NCI-H69 (cell line): ENCODE measurements at regions not wholly inside any gene's neighbourhood (a gene's known extent, or its start where the extent isn't known, plus 50 kb on each side); places are given as distances from the start of the nearest gene placed in this dataset.
A peak's percentile ranks its signal among the peaks of the same experiment; 100 is the strongest.

Experiments
- DNase-seq: peaks from one replicate; lab custom pipeline; 2025; lab: John Stamatoyannopoulos, UW

DNA sequence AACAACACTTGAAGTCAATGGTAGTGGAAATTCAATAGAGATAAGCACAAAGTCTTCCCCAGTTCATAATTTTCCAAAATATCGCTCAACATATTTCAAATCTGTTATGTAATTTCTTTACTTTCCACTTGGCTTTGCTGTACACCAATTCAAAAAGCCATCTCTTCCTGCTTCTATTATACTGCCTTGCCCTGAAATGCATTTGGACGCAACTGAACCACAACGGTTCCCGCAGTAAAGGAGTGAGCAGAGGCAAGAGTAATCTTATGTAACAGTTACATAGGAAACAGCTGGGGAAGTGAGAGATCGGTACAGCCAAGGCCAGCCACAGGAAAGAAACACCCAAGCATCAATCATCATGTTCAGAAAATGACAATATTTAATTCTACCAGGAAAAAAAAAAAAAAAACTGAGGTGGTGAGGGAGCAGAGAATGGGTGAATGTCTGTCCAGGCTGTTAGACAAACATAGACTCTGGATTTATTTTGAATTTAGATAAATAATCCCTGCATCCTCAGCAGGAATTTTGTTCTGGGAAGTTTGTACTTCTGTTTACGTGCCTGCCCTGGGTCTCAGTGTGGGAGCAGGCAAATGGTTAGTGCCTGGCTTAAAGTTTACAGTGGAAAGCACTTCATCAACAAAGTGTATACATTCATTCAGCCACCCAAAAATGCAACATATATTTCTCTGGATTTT is 392.2 kb downstream of the ETS1 start:
- DNase-seq, result peak; percentile 58

DNA sequence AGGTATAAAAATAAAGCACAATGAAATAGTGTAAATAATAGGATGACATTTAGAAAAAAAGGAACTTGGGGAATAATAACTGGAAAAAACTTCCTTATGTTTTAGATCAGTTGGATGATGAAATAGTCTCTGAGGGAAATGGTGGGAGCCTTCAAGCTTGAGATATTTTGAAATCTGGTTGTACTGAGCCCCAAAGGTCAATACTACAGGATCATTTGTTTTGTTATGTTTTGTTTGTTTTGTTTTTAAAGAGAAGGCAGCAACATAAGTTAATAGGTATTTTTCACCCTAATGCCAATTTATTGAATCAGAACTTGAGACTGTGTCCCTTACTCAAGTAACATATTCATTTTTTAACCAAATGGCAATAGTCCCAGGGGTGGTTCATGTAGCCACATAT is 393.1 kb downstream of the ETS1 start:
- DNase-seq, result no peak

DNA sequence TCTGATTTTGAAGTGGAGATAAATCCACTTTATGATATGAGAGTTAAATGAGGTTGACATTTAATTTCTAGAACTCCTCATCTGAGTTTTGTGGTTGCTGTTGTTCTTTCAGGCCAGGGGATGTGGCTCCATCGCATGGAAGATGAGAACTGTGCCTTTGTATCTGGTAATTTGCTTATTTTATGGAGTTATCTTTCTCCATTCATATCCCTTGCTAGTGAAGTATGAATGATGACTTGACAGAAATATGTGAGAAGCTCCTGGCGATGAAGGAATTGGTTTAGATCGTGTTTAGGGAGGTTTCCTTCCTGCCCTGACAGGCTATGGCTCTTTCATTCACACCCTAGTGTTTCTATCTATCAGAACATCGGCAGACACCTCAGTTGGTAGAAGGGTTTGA is 393.7 kb downstream of the ETS1 start:
- no peak for DNase-seq

DNA sequence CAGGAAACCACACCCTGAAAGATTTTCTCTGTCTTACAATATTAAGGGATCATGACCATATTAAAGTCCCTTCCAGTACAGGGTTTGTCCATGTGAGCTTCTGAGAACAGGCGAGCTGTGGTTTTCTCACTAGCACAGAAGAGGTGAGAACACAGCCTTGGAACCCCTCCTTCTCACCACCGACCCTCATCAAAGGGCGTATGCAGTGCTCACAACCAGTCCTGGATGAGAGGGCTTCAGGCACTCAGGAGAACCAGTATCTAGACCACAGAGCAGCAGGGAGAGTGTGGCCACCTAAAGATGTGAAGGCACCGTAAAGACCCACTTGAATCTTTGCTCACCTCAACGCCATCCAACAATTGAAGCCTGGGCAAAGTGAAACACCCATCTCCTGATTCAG is 397.0 kb downstream of the ETS1 start:
- no peak for DNase-seq

DNA sequence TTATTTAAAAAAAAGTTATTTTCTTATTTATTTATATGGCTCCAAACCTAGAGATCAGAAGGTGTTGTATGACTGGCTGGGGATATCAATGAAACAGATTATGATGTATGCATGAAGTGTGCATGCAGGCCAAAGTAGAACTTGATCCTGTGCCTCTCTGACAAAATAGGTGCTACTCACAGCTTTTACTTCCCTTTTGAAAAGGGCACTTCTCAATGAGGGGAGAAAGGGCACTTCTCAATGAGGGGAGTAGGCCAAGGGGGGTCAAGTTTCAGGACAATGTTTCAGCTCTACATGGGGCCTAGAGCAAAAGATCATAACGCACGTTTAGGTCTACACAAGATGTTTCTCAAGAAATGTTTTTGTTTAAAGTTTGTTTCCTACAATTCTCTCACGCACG is 397.5 kb downstream of the ETS1 start:
- DNase-seq, result no peak

DNA sequence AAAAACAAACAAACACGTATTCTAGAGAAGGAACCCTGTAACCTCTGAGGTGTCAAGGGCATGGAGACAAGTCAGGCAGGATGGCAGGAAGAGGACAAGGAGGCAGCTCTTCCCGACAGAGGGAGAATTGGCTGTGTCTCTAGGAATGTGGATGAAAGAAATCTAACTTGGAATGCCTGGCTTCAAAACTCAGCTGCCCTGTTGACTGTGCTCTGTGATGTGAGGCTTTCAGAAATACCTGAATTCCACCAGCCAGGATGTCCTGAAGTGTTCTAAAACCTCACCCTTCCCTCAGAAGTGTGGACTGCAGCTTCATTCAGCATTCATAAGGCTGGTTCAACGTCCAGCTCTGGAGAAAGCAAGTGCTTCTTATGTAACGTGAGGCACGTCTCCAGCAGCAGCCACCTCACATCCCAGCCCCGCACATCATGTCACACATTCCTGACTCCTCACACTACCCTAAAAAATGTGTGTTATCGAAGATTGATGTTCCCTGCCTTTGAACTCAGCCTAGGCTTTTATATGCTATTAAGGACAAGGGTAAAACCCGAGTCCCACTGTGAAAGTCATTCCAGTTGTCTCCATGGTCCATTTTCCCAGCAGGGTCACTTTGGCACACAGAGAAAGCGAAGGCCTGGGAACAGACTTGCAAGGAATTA is 398.9 kb downstream of the ETS1 start:
- peak; percentile 10 for DNase-seq

DNA sequence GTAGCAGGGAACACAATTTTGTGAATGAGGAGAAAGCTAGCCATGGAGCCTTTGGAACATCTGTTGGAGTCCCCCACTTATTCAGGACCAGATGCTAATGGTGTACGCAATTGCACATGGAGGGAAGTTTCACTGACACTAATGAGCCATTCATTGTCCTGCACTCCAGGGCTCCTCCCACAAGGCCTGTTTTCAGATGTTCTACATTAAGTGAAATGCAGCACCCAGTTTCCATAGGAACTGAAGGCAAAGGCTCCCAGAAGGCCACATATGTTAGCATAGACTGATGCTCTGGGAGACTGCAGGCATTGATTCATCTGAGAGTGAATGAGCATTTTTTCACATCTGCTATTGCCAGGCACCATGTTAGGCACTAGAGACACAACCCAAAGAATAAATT is 399.5 kb downstream of the ETS1 start:
- DNase-seq, result peak; percentile 95

DNA sequence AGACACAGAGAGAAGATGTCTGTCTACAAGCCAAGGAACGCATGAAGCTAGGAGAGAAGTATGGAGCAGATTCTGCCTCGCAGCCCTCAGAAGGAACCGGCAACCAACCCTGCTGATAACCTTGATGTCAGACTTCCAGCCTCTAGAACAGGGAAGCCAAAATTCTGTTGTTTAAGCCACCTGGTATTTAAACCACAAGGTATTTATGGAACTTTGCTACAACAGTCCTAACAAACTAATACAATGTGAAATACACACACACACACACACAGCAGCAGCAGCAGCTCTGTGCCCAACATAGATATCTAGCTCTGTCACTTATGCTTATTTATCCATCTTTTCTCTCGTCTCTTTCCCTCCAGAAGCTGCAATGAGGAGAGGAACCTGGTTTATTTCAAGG is 400.0 kb downstream of the ETS1 start:
- DNase-seq, result no peak

DNA sequence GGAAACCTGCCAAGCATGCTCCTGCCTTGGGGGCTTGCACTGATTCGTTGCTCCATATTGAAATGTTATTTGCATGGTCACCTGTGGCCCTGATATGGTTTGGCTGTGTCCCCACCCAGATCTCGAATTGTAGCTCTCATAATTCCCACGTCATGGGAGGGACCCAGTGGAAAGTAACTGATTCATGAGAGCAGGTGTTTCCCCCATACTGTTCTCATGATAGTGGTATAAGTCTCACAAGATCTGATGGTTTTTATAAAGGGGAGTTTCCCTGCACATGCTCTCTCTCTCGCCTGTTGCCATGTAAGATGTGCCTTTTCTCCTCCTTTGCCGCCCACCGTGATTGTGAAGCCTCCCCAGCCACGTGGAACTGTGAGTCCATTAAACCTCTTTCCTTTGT is 402.4 kb downstream of the ETS1 start:
- peak; percentile 8 for DNase-seq

DNA sequence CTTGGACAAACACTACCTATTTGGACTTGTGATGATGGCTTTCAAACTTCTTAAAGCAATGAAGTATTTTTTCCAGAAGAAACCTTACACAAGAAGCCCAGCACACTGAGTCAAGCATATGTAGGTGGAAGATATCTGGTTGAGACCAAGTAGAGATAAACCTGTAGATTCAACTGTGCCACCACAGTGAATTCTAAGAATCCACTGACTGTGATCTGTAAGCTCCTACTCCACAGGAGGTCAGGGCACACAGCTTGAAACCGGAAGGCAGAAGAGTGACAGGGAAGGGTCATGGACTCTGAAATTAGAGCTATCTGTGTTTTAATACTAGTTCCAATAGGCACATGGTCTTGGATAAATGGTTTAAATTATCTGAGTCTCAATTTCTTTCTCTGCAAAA is 404.5 kb downstream of the ETS1 start:
- peak; percentile 36 for DNase-seq

DNA sequence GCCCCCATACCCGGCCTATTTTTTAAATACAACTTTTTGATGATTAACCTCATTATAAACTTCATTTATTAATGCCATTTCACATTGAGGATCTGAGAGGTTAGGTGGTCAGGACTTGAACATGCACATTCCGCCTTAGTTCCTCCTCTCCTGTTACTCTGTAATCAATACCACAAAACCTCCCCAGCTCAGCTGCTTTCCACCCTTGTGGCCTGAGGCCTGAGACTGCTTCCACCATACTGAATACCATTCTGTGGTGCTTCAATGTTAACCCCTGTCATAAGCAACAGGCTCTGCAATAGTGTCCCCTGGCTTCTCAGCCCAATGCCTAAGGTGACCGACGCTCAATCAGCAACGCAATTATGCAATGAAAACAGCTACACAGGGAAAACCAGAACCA is 405.4 kb downstream of the ETS1 start:
- DNase-seq, result no peak

DNA sequence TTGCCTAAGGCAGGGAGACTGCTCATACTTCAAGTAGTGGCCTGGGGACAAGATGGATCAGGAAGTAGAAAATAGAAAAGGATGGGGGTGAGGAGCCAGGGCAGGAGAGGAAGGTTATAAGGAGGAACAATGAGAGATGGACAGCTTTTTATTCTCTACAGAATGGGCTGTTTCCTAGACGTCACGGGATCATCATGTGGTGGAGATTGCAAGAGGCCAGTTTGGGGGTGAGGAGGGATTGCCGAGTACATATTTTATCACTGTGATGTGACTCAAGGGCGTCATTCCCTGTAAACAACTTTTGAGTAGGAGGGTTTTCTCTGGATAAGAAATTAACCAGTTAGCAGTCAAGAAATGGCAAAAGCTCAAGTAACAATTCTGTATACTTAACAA is 406.3 kb downstream of the ETS1 start:
- no peak for DNase-seq

DNA sequence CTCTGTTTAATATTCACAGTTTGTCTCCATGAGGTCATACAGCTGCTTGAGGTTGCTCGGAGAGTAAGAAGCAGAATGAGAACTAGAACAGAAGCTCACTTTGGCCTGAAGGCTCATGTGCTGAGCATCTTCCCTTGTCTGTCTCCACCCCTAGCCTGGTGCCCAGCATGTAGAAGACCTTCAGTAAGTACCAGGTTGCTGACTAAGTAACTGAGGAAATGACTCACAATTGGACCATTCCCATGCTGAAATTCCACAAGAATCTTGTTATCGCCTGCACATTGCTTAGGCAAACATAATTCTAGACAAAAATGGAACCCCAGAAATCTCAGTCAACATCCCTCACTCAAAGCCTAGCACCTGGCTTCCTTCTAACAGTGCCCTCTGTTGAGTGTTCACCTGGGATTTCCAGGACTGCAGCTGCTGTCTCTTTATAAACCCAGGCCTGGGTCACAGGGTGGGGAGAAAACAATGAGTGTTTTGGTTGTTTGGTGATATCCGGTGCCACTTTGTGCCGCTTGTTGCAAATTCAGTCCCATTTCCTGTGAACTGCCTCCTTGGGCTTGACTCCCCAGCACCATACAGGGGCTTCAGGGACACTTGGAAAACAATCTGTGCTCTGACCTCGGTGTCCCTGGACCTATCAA is 406.8 kb downstream of the ETS1 start:
- peak; percentile 49 for DNase-seq

DNA sequence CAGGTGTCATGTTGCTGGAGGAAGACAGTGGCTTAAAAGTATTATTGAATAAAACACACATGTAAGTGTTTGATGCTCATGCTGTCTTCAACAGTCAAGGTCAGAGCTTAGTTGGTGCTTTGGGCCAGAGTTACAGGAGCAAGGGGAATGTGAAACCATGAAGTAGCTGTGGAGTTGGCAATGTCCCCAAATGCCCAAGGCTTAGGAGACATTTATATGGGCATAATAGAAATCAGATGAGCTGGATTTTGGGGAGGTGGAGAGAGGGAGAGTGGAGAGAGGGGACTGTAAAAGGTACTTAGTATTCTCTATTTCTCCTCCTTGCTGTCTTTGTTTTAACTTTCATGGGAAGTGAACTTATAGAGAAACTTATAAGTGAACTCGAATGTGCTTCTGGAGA is 407.8 kb downstream of the ETS1 start:
- DNase-seq, result peak; percentile 83

DNA sequence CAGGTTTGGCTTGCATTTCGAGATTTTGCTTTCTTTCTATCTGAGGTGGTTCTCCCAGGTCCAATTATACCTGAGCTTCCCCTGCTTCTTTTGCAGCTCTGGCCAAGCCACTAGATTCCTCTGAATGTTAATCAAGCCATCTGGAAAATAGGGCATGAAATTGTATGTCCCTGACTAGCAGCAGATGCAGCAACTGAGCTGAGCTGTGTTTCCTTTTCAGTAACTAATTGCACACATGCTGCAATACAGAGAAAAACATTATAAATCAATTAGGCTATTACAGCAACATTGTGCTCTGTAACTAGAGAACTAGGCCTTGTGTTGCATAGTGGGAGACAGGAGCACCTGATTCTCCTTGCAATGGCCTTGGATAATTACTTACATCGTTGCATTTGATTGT is 408.3 kb downstream of the ETS1 start:
- DNase-seq, result peak; percentile 85

DNA sequence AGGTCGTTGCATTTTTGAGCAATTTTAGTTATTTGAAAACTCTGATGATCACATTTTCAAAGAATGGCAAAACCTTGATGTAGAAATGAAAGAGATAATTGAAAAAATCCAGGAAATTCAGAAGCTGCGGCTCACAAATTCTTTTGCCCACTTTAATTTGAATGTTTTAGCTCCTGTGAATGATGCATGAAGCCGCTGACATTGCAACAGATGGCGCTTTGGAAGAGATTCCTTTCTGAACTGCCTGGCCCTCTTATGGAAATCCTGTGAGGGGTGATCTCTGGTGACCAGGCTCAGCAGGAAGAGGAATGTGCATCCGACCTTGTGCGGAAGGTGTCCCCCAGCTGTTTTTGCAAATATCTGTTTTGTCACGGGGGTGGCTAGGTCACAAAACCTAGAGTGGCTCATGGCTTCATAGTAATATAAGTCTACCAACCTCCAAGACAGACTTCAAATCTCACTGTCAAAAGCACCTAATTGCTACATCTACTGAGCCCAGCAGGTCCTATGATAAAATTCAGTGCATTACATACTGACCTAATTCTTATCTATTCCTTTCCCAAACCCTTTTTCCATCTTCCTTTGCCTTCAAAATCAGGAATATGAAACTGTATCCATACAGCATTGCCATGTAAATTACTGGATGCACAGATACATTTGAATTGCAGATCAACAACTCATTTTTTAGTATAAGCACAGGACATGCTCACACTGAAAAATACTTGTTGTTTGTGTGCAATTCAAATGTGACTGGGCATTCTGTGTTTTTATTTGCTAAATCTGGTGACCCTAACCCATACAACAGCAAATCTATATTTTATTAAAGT is 412.7 kb downstream of the ETS1 start:
- peak; percentile 7 for DNase-seq

DNA sequence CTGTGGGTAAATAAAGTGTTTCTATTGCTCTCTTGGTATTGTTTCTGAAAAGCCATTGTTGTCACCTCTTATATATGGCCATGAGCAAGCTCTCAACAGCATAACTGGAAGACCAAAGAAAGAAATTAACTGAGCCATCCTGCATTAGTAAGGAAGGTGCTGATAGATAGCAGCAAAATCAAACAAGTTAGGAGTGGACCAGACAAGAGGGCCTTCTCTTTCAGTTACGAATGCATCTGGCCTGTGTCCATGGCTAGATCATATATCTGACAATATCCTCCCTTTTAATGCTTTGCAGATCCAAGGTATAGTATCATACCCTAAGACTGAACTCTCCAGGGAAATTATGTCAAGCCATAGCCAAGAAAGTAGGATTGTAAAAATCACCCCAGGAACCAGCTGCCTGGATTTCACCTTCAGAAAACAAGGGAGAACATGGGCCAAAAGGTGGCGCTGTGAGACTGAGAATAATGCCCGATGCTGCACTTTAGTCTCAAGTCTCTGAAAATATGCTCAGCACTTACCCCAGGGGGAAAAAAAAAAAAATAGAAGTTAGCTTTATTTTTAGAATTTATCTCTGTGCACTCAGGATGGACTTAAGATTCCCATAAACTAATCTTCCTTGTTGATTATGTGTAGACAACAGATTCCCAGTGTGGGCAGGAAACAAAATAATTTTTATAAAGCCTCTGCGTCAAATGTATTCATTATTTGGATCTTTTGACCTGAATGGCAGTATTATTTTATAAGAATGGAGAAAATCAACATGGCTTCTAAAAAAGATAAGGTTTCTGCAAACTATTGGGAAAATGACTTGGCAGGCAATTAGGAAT is 415.1 kb downstream of the ETS1 start:
- peak; percentile 87 for DNase-seq

DNA sequence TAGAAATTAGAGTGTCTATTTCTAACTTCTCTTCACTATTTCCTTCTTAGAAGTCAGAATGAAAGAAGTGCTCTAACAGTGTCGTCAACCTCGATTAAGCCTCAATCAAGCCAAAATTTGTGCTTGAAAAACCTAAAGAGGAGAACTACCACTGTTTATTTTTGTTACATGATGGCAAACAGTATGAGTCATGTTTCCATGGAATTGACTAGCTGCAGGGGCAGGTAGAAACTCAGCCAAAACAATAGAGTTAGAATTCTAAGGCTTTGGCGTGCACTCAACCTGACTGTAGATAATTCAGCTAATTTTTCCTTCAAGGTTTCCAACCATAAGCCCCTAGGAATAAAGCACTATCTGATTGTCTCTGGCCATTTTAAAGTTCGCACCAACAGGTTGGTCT is 415.9 kb downstream of the ETS1 start:
- DNase-seq, result peak; percentile 68

DNA sequence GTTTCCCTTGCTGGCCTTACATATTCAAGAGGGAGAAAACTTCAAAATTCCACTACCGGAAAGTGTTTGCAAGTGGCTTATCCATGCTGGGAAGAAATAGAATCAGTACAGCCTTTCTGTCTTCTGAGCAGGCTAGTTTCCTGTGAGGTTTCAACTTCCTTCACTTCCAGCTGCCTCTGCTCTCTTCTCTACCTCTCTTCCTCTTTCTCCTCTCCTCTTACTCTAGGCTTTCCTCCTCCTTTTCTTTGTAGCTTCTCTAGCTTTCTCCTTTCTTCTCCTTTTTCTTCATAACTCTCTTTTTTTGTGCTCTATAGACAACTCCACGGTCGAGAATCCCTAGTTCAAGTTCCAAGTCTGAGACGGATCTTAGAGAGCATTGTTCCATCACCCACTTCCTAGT is 421.8 kb downstream of the ETS1 start:
- no peak for DNase-seq

DNA sequence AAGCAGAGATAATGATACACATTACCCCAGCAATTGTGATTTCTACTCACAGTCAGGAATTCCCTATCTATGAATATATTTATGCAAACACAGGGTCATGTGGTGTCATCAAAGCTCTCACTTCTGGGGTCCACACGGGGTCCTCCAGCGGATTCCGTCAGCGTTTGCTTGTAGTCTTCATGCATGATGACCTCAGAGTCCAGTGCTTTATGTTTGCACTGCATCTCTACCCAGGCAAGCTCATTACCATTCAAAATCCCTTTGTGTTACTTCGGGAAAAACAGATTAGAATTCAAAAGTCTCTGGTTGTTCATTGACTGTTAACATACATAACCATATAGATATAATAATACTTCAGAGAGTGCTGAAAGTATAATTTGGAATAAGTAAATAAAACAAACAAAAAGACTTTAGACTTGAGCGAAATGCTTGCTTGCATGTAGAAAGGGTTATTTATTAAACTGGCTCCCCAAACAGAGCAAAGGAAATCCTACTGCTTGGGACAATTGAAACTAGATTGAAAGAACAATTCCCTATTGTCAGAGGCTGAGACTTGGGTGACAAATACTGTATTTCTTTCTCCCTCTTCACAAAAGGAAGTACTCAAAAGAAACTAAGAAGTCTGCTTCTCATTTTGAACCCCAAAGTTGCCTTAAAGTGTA is 423.1 kb downstream of the ETS1 start:
- DNase-seq, result no peak

DNA sequence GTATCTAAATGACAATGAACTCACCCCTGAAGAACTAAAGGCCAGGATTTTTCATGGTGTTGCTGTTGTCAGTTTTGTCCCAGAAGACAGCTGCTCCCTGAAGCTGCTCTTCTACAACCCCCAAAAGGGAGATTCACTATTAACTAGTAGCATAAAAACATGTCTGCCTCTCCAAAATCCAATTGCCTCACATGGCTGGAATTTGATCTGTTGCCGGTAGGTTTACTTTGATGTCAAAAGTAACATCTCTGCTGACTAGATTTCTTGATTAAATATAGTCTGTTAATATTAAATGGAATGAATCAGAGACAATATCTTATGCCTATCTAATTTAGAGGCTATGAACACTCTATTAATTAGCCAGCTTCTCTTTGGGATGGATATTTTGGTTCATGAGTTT is 425.4 kb downstream of the ETS1 start:
- no peak for DNase-seq
